ENCODE measurements at regions not wholly inside any gene's neighbourhood (a gene's known extent, or its start where the extent isn't known, plus 50 kb on each side); places are given as distances from the start of the nearest gene placed in this dataset.

DNA sequence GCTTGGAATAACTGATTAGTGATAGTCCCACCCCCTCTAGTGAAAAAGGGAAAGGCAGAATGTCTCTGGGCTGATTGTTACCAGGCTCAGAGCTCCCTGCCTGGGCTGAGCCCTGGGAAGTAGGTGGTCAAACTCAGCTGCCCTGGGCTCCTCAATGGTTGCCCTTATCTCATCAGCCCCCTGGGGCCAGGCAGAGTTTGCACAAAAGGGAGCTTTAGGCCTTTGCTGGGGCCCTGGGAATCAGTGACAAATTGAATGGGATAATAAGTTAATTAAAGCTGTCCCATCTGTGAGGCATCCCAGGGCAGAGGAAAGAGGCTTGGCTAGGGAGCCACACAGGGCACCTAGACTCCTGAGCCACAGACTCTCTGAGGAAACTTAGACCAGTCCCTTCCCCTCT lies 89.0 kb downstream of the EFNB1 start:
- TF ChIP-seq POLR2A (IDR thresholded peaks at IDR 0.05; ENCODE audit: low read depth, low read length) (no peak), RCOR1 (IDR thresholded peaks at IDR 0.05; ENCODE audit: insufficient replicate concordance, low read length) (no peak), RFX5 (IDR thresholded peaks at IDR 0.05; ENCODE audit: low read depth, low read length) (no peak), BHLHE40 (IDR thresholded peaks at IDR 0.05; ENCODE audit: low read depth, low read length) (no peak), MXI1 (IDR thresholded peaks at IDR 0.05; ENCODE audit: borderline replicate concordance, low read depth, low read length) (no peak), SMC3 (IDR thresholded peaks at IDR 0.05; ENCODE audit: low read depth, low read length) (no peak), MAFK (IDR thresholded peaks at IDR 0.05; ENCODE audit: low read depth, low read length) (no peak), RAD21 (IDR thresholded peaks at IDR 0.05; ENCODE audit: low read length) (no peak), FOS (IDR thresholded peaks at IDR 0.05; ENCODE audit: low read depth, low read length) (no peak)
- TF ChIP-seq, protein P1, sequence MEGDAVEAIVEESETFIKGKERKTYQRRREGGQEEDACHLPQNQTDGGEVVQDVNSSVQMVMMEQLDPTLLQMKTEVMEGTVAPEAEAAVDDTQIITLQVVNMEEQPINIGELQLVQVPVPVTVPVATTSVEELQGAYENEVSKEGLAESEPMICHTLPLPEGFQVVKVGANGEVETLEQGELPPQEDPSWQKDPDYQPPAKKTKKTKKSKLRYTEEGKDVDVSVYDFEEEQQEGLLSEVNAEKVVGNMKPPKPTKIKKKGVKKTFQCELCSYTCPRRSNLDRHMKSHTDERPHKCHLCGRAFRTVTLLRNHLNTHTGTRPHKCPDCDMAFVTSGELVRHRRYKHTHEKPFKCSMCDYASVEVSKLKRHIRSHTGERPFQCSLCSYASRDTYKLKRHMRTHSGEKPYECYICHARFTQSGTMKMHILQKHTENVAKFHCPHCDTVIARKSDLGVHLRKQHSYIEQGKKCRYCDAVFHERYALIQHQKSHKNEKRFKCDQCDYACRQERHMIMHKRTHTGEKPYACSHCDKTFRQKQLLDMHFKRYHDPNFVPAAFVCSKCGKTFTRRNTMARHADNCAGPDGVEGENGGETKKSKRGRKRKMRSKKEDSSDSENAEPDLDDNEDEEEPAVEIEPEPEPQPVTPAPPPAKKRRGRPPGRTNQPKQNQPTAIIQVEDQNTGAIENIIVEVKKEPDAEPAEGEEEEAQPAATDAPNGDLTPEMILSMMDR (conservative IDR thresholded peaks at IDR 0.05; ENCODE audit: low read depth, low read length), result no peak

Measured in IMR-90 (cell line).